Fibroblast of peridontal ligament (primary cell): ENCODE measurements at regions not wholly inside any gene's neighbourhood (a gene's known extent, or its start where the extent isn't known, plus 50 kb on each side); places are given as distances from the start of the nearest gene placed in this dataset.

ENCODE experiments used
- DNase-seq: peaks from one replicate; pipeline ENCODE4 v3.0.0-alpha.2; 2010; ENCODE audit errors: extremely low read depth

DNA sequence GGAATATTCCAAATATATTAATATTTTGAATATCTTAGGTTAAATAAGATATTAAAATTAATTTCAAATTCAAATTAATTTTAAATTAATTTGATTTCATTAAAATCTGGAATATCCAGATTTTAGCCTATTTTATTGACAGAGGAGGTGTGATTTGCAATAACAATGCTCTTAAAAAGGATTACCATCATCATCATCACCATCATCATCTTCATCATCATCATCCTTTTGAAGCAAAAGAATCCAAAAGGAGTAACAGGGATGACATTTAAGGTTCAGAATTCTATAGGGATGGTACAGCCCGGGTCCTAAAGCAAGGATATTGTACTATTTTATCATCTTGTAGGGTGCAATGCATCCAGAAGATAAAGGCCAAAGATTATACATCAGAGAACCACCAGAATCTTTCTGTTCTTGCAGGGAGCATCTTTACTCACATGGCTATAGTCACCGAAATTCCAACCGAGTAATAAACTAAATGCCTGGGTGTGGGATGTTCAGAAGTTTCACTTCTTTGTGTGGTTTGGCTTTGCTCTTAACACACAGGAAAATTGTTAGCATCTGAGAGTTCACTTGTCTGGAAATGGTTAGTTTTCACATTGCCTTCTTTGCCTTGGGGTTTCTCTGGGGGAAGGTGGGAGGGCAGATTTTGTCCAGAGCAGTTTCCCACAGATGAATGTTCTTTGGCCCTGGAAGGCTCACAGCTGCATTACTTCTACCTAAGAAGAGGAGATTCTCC, 99.1 kb upstream of the ITGA6 start:
- peak; percentile 85 for DNase-seq

DNA sequence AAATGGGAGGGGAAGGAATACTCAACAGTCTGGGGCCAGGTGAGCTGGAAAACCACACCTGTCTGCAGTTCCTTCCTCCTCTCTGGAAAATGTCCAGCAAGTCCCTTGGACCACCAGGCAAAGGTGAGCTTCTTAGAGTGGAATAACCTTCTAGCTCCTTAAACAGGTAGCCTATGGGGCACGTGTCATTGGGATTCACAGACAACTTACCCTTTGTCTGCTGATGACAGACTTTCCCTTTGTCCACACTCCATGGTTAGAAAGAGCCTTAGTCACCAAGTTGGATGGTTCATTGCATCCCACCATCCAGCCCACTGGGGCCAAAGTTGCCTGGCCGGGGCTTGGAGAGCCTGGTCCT, 98.0 kb upstream of the ITGA6 start:
- DNase-seq: no peak

DNA sequence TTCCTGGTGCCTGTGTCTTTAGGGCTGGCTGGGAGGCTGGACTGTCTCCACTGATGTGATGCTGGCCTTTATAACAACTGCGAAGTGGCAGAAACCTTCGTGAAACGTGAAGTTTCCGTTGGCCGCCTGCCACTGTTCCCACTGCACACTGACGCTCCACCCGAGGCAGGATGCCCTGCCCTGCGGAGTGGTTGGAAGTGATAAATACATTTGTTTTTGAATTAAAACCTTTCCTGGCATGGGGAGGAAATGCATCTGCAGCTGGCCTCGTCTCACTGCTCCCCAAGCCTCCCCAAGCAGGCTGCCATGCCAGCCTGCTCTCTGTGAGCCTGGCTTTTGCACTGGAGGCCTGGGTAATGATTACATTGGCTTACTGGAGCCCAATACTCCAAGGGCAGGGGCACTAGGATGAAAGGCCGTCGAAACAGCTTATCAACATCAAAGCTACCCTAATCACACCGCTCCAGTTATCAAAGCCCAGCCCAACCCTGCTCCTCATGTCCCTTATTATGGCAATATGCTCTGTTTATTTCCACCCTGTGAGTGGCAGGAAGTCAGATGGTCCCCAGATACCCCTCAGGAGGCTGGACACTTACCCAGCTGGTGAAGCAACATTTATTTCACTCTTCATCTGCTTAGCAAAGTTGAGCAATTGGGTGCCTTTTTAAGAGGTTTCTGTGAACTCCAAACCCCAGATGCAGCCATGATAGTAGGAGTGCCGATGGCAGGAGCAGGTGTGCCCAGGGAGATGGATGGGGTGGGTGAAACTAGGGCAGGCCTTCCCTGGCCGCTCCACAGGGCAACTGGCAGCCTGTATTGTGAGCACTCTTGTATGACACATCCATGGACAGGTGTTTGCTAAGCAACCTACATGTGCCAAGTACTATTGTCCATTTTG, 97.4 kb upstream of the ITGA6 start:
- no peak for DNase-seq

DNA sequence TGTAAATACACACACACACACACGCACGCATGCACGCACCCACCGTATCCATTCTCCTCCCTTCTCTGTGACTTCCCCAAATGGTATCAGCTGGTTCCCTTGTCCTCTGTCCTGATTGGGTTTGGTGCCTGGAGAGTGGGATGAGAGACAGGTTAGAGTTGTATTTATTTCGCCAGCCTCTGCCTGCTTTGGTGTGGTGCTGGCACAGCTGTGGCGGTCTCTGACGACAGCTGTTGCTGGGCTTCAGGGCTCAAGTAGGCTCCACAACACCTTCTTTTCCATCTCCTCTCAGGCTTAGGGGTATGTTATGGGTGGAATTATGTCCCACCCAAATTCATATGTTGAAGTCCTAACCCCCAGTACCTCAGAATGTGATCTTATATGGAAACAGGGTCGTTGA, 94.9 kb upstream of the ITGA6 start:
- no peak for DNase-seq

DNA sequence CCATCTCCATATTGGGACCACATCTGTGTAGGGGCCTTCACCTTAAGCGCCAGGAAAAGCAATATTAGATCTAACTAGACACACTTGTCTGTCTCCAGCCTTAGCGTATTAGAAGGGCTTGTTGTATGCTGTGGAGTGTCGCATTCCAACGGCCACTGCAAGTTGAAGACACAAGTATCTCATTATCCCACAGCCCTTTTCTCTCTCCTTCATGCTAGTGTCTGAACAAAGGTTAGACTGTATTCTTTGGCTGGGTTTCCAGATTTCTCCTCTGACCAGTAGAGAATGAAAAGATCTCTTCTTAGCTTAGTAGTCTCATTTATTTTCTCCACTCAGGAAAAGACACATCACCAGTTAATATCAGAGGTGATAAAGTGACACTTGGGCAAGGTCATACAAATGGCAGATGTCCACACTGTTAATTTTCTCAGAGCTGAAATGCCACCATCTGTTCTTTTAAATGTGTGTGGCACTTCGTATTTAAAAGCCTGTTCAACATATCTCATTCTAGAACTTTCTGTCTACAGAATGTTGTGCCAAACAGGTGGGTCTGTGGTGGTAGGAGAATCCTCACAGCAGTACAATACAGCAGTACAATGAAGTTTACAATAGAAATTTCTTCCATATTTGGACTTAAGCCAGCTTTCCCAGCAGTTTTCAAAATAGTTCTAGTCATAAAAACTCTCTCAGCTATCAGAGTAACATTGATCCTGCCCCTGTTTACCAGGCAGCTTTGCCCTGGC, 94.0 kb upstream of the ITGA6 start:
- no peak for DNase-seq

DNA sequence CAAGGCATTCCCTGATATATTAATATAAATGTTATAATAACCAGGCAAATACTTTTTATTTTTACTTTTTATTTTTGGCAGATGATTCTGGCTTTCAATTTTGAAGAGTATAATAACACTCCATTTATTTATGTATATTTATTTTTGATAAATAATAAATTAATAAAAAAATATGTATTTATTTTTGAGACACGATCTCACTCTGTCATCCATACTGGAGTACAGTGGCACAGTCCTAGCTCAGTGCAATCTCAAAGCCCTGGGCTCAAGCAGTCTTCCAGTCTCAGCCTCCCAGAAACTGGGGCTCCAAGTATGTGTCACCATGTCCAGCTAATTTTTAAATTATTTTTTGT, 93.4 kb upstream of the ITGA6 start:
- DNase-seq: no peak

DNA sequence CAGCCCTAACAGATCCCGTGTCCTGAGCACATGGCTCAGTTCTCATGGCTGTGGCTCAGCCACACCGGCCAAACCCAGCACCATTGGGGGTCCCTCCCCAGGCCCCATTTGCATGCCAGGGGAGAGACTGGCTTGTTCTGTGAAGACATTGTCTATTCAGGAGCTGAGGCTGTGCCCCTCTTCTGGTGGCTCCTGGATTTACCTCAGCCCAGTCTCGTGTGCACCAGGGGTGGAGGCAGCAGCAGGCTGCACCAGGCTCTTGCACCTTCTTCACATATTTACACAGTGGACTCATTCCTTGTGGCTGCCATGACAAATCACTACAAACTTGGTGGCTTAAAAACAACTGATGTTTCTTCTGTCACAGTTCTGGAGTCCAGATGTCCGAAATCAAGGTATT, 92.4 kb upstream of the ITGA6 start:
- no peak for DNase-seq

DNA sequence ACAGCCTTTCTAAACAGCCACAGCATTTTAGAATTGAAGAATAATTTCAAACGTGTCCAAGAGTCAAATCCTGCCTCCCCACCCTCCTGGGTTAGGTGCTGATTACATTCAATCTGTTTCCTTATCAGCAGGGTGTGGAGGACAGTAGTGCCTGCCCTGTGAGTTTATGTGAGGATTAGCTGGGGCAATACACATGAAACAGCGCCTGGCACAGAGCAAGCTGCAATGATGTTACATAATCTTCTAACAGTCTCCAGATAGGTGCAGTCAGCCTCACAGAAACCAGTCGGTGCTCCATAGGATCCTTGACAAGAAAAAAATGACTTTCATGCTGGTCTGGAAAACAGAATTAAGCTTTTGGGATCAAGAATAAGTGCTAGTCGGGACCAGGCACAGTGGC, 91.7 kb upstream of the ITGA6 start:
- no peak for DNase-seq

DNA sequence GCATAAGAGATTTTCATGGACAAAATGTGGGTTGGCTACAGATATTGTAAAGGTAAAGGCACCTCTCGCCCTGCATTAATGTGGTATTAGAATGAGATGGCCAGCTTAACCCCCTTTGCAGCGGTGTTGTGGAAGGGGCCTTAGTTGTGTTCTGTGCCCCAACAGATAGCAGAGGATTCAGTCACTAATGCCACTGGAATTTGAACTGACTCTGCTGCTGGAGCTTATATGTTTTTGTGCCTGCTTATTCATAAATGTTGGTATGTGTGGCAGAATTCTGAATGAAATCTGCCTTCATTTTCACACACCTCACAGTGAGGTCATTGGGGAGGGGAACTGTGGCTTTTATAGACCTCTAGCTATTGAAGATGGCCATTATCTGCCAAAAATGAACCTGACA, 90.7 kb upstream of the ITGA6 start:
- DNase-seq: no peak

DNA sequence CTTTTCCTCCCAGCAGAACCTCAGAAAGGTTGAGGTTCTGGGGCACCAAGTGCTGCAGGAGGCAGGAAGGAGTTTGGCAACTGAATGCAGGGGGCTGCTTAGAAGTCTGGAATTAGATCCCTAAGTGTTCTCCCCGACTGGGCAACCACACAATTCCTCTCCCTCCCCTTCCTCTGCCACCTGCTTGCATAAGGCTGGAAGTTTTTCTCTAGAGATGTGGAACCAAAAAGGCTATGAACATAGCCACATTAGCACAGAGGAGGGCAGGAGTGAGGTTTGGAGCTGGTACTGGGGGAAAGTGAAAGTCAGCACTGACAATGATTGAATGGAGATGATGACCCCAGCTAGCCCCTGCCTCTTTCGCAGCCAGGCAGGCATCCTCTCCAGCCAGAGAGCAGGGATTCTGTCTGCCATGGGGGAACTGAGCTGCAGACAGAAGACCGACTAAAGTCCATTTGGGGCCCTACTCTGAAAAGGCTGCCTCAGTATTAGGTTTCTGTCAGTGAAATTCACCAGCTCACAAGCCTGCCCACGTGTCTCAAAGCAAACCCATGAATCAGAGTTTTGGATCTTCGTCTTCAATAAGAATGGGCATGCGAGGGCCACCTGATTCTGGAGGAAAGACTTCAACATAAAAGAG, 87.9 kb upstream of the ITGA6 start:
- DNase-seq: peak; percentile 38

DNA sequence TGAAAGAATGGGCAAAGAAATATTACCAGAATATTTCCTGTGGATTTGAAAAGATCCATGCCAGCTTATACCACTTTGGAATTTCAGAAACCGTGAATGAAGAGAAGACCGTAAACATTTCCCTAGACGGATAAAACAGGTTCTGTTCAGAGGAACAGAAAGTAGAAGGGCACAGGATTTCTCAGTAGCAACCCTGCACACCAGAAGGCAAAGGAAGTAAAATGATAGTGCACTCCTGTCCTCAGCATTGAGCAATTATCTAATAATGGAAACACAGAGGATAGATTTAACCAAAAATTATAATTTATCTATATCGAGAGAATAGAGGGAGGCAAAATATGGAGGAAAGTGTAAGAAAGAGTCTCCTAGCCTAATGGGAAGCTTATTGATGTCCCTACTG, 87.0 kb upstream of the ITGA6 start:
- DNase-seq: peak; percentile 25

DNA sequence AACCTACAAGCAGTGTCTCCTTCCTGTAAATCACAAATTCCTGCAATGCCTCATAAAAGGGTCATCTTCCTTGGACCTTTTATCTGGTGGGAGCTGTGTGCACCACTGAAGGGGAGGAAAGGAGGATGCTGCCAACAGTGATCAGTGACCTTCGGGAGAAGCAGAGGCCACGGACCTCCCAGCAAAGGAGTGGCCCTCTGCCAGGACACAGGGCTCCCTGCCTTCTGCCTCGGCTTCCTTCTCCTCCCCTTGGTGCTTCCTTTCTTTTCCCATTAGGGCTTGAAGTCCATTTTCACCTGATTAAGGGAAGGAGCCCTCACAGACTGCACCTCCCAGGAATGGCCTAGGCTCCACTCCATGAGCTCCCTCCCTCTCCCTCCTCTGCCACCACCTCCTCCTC, 85.3 kb upstream of the ITGA6 start:
- no peak for DNase-seq

DNA sequence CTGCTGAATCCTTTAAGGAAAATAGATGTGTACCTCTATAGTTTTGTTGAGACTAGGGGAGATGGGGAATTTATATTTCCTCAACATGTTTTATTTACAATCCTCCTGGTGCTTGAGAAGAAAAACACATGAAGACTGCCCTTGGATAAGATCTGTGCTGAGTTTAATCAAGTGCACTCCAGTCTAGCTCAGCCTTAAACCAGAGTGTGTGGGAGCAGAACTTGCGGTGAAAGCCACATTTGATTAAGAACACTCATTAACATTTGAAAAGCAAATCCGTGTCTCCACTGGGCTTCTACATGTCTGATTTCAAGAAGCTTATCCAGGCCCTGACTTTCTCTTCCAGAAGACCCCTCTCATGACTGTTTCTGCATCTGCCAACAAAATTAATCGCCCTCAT, 84.8 kb upstream of the ITGA6 start:
- DNase-seq: no peak

DNA sequence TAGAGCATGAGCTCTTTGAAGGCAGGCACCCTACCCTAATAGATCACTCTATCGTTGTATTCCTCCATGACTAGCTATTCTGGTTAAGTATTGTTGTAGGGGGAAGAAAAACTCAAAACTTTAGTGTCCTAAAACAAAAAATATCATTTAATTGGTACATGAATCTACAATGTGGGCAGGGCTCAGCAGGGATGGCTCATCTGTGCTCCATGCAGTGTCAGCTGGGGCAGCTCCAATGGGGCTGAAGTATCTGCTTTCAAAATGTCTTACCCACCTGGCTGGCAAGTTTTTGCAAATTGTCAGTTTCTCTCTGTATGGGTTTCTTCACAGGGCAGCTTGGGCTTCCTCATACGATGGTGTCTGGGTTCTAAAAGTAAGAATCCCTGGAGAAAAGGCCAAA, 83.2 kb upstream of the ITGA6 start:
- no peak for DNase-seq

DNA sequence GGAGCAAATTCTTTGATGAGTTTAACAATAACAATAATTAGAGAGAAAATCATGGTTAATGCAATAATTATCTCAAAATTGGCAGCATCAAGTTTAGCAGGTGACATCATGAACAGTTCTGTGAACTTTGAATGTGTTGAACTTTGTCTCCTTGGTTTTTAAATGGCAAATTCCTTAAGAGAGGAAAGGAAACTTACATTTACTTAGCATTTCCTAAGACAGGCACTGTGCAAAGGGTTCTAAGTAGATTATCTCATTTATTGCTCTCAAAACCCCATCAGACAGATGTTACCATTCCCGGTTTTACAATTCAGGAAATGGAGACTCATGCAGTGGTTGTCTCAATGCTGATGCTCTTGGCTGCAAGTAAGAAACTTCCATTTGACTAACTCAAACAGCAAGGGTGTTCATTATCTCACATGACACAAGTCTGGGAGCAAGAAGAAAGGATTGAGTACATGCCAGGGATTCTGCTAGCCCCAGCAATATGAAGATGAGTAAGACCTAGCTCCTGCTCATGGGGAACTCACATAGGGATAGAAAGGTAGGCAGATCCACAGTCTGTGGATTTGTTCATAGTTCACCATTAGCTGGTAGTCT, 81.3 kb upstream of the ITGA6 start:
- no peak for DNase-seq

DNA sequence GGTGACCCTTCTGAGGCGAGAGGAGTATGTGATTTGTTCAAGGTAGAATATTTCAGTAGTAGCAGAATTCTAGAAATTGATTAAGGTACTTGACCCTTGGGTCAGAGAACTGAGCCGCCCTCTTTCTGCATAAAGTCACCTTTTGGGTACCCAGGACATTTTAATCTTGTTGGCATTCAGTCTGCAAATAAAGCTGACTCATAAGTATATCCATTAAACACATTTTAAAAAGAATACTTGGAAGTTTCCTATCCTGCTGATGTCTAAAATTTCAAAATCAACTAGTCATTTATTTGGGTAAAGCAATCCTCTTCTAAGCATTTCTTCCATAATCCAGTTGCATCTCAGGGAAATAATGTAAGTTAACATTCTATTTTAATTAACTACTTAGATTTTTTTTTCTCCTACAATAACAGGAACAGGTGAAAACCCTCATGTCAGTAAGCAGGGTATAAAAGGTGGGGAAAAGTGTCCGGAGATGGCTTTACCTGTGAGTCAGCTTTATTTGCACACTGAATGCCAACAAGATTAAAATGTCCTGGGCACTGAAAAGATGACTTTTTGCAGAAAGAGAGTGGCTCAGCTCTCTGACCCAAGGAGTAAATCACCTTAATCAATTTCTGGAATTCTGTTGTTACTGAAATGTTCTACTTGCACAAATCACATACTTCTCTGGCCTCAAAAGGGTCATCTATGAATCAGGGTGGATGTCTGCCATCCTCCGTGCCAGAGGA, 78.7 kb upstream of the ITGA6 start:
- DNase-seq: no peak

DNA sequence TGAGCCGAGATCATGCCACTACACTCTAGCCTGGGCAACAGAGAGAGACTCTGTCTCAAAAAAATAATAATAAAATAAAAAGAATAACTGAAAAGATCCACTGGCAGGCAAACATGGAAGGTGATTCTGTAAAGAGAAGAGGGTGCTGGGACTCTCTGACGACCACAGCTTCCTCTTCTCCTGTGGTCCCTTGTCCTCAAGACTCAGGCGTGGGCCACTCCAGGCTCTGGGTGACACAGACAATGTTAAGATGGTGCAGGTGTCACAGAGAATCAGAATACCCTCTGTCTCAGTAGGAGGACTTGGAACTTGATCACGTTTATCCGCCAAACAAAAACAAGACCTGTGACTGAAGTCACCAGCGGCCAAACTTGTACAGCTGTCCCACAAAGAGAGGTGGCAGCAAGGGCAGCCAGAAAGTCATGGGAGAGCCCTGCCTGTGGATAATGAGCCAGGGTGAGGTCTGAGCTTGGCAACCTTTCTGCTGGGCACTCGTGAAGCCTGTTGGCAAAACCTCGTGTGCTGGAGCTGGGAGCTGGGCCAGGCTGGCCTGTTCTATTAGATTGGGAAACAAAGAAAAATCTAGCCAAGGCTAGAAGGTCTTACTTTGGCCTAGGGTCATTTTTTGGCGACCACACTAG, 76.4 kb upstream of the ITGA6 start:
- no peak for DNase-seq

DNA sequence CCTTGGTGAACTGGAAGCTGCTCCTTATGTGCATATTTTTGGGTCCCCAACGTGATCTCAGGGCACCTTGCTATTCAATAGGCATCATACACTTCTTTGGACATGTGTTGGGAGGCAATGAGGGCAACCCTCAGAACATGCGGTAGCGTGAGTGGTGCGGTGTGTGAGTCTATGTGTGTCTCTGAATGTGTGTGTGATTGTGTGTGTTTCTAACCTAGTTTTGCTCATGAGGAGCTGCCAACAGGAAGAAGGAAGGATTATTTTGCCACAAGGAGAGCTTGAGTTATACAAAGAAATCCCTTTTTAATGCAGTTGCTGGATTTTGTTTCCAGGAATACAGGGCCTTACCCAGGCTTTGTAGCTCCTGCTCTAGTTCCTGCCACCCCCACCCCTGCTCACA, 75.8 kb upstream of the ITGA6 start:
- no peak for DNase-seq

DNA sequence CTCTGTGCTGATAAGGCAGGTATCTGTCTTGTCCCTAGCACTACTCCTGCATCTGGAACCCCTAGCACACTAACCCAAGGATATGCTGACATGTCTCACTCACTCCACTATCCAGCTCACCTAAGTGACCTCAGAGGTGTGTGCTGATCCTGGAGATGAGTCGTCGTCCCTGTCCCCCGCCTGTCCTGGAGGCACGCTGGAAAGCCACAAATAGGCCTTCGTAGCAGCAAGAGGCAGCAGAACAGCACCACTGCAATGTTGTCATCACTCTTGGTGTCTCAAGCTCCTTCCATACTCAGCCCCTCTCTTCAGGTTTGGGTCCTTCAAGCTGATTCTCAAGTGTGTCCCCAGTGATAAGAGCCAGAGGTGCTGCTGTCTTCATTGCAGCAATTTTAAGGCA, 73.0 kb upstream of the ITGA6 start:
- DNase-seq: no peak

DNA sequence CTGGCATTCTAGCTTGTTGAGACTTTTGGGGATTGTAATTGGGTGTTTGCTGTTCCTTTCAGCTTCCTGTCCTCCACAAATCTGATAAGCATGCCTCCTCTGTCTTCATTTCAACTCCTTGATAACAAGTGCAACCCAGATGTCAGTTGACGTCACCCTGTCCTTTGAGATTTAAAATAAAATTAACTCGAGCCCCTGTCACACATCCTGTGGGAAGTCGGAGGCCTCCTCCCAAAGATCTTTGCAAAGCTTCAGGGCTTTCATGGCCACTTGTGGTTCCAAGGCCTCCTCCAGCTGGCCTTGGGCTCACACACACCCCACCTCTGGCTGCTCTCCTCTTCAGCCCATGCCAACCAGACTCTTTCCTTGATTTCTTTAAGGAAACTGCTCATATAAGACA, 69.9 kb upstream of the ITGA6 start:
- DNase-seq: no peak
